GM10266 (cell line): ENCODE measurements at regions not wholly inside any gene's neighbourhood (a gene's known extent, or its start where the extent isn't known, plus 50 kb on each side); places are given as distances from the start of the nearest gene placed in this dataset.

ENCODE experiments used
- DNase-seq: peaks from one replicate; pipeline ENCODE4 v3.0.0; 2012; ENCODE audit errors: extremely low spot score
- CTCF ChIP-seq: IDR thresholded peaks from 2 replicates; pipeline ENCODE4 v1.5.1; 2012; ENCODE audit warnings: mild to moderate bottlenecking, low read depth; ENCODE audit not compliant: control insufficient read depth, insufficient read depth; ENCODE audit errors: missing control alignments

- TF ChIP-seq CTCF = no peak
- DNase-seq = no peak
Measured at GRCh38 chr7:79833616-79834015, 301.0 kb upstream of the GNAI1 start.

GRCh38 chr7:79828866-79829265, 305.8 kb upstream of the GNAI1 start:
- no peak for DNase-seq

GRCh38 chr7:79823246-79823951, 311.2 kb upstream of the GNAI1 start:
- TF ChIP-seq CTCF = no peak
- no peak for DNase-seq

More at GRCh38 chr7:79828866-79829265, 305.8 kb upstream of the GNAI1 start:
- no peak for TF ChIP-seq CTCF

- DNase-seq = no peak
- no peak for TF ChIP-seq CTCF
Measured at GRCh38 chr7:79822620-79823240, 311.9 kb upstream of the GNAI1 start.

- TF ChIP-seq CTCF = no peak
- DNase-seq = no peak
Measured at GRCh38 chr7:79820387-79820786, 314.2 kb upstream of the GNAI1 start.

- no peak for TF ChIP-seq CTCF
- no peak for DNase-seq
Measured at GRCh38 chr7:79810916-79811315, 323.7 kb upstream of the GNAI1 start.

- DNase-seq = no peak
Measured at GRCh38 chr7:79806161-79806734, 328.4 kb upstream of the GNAI1 start.

More at GRCh38 chr7:79806161-79806734, 328.4 kb upstream of the GNAI1 start:
- no peak for TF ChIP-seq CTCF
